Heart right ventricle (tissue), 16 donors: ENCODE measurements at regions not wholly inside any gene's neighbourhood (a gene's known extent, or its start where the extent isn't known, plus 50 kb on each side); places are given as distances from the start of the nearest gene placed in this dataset.

ENCODE experiments used
- ATAC-seq, 8 donors: fragments of 200-7000 bp; cut with Tn5 transposase; one replicate each; pipeline ENCODE4 v1.9.1; 2020; ENCODE audit warnings: mild to moderate bottlenecking in 8 of 8, moderate library complexity in 8 of 8, moderate number of reproducible peaks in 1 of 8
- DNase-seq, 2 donors: peaks; one replicate each; pipeline ENCODE4 v3.0.0-alpha.2; 2020
- H3K27ac ChIP-seq, 10 donors: fragments of 200-600 bp; sonication (generic) in 2 of 10; one replicate each; pipeline versions ENCODE4 v1.5.0 to v1.8.0; 2020 to 2022; ENCODE audit warnings: mild to moderate bottlenecking in 3 of 10
- H3K27me3 ChIP-seq, 7 donors: fragments of 200-600 bp; one replicate each; pipeline ENCODE4 v1.8.0; 2021 to 2022; ENCODE audit warnings: mild to moderate bottlenecking in 2 of 7
- H3K36me3 ChIP-seq, 9 donors: fragments of 200-600 bp; sonication (generic) in 1 of 9; one replicate each; pipeline versions ENCODE4 v1.5.0 to v1.8.0; 2020 to 2022; ENCODE audit warnings: mild to moderate bottlenecking in 2 of 9
- H3K4me1 ChIP-seq, 9 donors: fragments of 200-600 bp; sonication (generic) in 1 of 9; one replicate each; pipeline versions ENCODE4 v1.5.0 to v1.8.0; 2020 to 2022; ENCODE audit warnings: mild to moderate bottlenecking in 4 of 9
- H3K4me3 ChIP-seq, 10 donors: fragments of 200-600 bp; sonication (generic) in 2 of 10; one replicate each; pipeline versions ENCODE4 v1.5.0 to v1.8.0; 2020 to 2022; ENCODE audit warnings: mild to moderate bottlenecking in 7 of 10, moderate library complexity in 2 of 10
- H3K9me3 ChIP-seq, 11 donors: fragments of 200-600 bp in 10 of 11; sonication (generic) in 2 of 11; one replicate each; pipeline versions ENCODE4 v1.5.0 to v1.8.0; 2013 to 2022; ENCODE audit warnings: mild to moderate bottlenecking in 2 of 11, control low read depth in 1 of 11, moderate library complexity in 1 of 11
- WGBS, 2 donors: extraction: QIAGEN DNeasy Blood & Tissue Kit; methylation state at CpG; one replicate each; pipeline ENCODE4 v1.1.7; 2013; ENCODE audit warnings: inconsistent platforms in 1 of 2; 5-methylcytosine and 5-hydroxymethylcytosine counted together
- intact Hi-C, 10 donors: fragments of 100-400 bp; cut with DNase I; formaldehyde crosslinking; loops; one replicate each; pipeline versions ENCODE4 v1.11.1 to v1.14.2; 2022
- TF ChIP-seq, protein P1 (sequence below), 9 donors: fragments of 200-600 bp; sonication (generic) in 2 of 9; IDR thresholded peaks; one replicate each; pipeline versions ENCODE4 v1.5.0 to v1.8.0; 2021 to 2022; ENCODE audit warnings: antibody characterized with exemption in 9 of 9, mild to moderate bottlenecking in 5 of 9, moderate library complexity in 1 of 9
- donor health status: Arrhythmogenic right ventricular cardiomyopathy.
- donor health status: ischemic (EF 13 %, LVEDD 7.1; RV severe dilation, severe dysfunction).
- donor health status: healthy with polysubstance abuse.
- donor health status: DM: no; HTN: yes; CAD: no.
- donor health status: DM: no; HTN: no; CAD: no.
- donor health status: ischemic (EF 25% LVEDD 6.9; RV normal size, moderate dysfunction).
- donor health status: ischemic (EF 25% LVEDD 5.7; RV mildly dilated, moderate dysfunction).
- donor health status: healthy.
- donor health status: DM: yes; HTN: yes; CAD: no.
- donor health status: Ischemic cardiomyopathy.
- donor health status: ischemic (EF 35%, LVEDD 5.7; RV mildly dilated, moderate dysfunction).
- donor health status: nonischemic (EF 11% LVEDD 7.7; RV severe dilation, severe dysfunction).
- donor health status: DM: yes; HTN: yes; CAD: no.
- donor health status: PGD.
- donor health status: ischemic (EF 29% LVEDD 5.4; RV normal size, mild dysfunction).
- donor health status: nonischemic (EF 23%, LVEDD 6.1; RV moderate dilation, normal function).

DNA sequence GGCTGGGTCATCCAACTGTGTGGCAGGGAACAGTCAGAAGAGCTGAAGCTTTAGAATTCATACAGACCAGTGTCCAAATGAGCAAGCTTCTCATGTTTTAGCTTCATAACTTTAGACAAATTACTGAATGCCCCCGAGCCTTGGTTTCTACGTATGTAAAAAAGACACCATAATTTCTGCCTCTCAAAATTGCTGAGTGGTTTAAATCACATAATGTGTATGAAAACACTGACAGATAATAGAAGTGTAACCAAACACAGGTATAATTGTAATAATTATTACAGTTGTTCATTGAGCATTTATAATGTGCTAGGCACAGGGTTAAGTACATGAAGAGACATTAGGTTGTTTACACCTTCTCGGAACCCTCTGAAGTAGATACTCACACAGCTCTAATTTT is 207.2 kb downstream of the IGSF11 start:
- H3K4me3 ChIP-seq, result no peak overlapping the region
- intact Hi-C loops, result no loop called here

DNA sequence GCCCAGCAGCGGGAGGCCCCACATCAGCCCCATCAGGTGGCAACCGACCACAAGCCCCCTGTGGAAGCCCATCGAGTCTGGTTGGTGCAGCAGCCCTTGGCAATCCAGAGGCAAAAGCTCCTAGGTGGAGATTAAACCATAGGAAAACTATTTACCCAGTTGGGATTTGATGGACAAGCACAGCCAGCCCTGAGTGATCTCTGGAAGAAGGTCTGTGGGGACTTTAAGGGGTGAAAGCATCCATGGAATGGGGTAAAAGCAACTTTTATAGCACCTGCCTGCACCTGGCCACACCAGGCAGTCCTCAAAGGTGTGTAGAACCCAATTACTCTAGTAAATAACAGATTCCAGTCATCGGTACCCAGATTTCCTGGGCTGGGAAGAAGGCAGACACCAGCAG is 206.3 kb downstream of the IGSF11 start:
- no peak overlapping the region for H3K27ac ChIP-seq
- no peak overlapping the region for H3K4me3 ChIP-seq
- no peaks in the 10 kb centered on the region for H3K9me3 ChIP-seq
- H3K27me3 ChIP-seq, result peaks cover 0 to 20% (median 0%) of the 10 kb centered on the region in 7 donors
- intact Hi-C loops, result no loop called here
- H3K36me3 ChIP-seq, result no peaks in the 10 kb centered on the region
- 76 to 81% methylated on average over 4 of the region's 4 CpGs for WGBS, 2 donors
- no peaks in the 10 kb centered on the region for H3K4me1 ChIP-seq
- no peak for DNase-seq
- ATAC-seq, result no peak
- TF ChIP-seq, protein P1, sequence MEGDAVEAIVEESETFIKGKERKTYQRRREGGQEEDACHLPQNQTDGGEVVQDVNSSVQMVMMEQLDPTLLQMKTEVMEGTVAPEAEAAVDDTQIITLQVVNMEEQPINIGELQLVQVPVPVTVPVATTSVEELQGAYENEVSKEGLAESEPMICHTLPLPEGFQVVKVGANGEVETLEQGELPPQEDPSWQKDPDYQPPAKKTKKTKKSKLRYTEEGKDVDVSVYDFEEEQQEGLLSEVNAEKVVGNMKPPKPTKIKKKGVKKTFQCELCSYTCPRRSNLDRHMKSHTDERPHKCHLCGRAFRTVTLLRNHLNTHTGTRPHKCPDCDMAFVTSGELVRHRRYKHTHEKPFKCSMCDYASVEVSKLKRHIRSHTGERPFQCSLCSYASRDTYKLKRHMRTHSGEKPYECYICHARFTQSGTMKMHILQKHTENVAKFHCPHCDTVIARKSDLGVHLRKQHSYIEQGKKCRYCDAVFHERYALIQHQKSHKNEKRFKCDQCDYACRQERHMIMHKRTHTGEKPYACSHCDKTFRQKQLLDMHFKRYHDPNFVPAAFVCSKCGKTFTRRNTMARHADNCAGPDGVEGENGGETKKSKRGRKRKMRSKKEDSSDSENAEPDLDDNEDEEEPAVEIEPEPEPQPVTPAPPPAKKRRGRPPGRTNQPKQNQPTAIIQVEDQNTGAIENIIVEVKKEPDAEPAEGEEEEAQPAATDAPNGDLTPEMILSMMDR (IDR thresholded peaks at IDR 0.05), result no peak

More for the DNA sequence above, 207.2 kb downstream of the IGSF11 start:
- WGBS, 2 donors, result 93 to 94% methylated on average over 3 of the region's 3 CpGs
- H3K27me3 ChIP-seq, result peaks cover 0 to 15% (median 0%) of the 10 kb centered on the region in 7 donors
- H3K27ac ChIP-seq, result no peak overlapping the region
- no peaks in the 10 kb centered on the region for H3K4me1 ChIP-seq
- DNase-seq (no peak), ATAC-seq (no peak)
- no peaks in the 10 kb centered on the region for H3K9me3 ChIP-seq
- TF ChIP-seq, protein P1 (IDR thresholded peaks at IDR 0.05), result no peak
- H3K36me3 ChIP-seq, result no peaks in the 10 kb centered on the region

DNA sequence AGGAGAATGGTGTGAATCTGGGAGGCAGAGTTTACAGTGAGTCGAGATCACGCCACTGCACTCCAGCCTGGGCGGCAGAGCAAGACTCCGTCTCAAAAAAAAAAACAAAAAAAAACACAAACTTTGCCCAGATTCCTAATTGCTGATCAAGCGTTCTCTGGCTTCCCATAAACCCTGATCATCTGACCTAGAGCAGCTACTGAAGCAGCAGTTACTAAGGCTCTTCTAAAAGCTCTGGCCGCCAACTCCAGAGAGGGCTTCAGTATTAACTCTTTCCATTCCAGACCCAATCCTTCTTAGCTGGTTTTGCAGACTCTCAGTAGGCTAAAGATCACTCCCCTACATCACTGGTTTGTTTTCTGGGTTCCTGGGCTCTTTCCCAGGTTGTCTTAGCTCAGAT is 201.6 kb downstream of the IGSF11 start:
- Histone ChIP-seq H3K4me3 (no peak overlapping the region), H3K27ac (no peak overlapping the region), H3K4me1 (no peaks in the 10 kb centered on the region), H3K9me3 (peaks cover 0 to 7% (median 0%) of the 10 kb centered on the region in 11 donors), H3K36me3 (no peaks in the 10 kb centered on the region), H3K27me3 (peaks cover 0 to 12% (median 0%) of the 10 kb centered on the region in 7 donors)
- no peak for ATAC-seq
- DNase-seq, result no peak
- TF ChIP-seq, protein P1 (IDR thresholded peaks at IDR 0.05), result no peak
- intact Hi-C loops, result no loop called here
- 49% methylated on average over 6 of the region's 6 CpGs for WGBS, 2 donors

GRCh38 chr3:118838871-118839270 is 195.8 kb downstream of the IGSF11 start:
- ATAC-seq (no peak), DNase-seq (no peak)
- Histone ChIP-seq H3K36me3 (no peaks in the 10 kb centered on the region), H3K4me3 (no peak overlapping the region), H3K27me3 (no peaks in the 10 kb centered on the region), H3K9me3 (peaks cover 0 to 61% (median 26%) of the 10 kb centered on the region in 11 donors), H3K4me1 (no peaks in the 10 kb centered on the region), H3K27ac (no peak overlapping the region)
- TF ChIP-seq, protein P1 (IDR thresholded peaks at IDR 0.05), result no peak
- 50 to 64% methylated on average over 1 of the region's 1 CpG for WGBS, 2 donors
- intact Hi-C loops, result no loop called here
